GM23338 (cell line): ENCODE measurements at regions not wholly inside any gene's neighbourhood (a gene's known extent, or its start where the extent isn't known, plus 50 kb on each side); places are given as distances from the start of the nearest gene placed in this dataset.
"Not testable (repeated sequence)": the region's sequence is repeated elsewhere in the genome, so short reads cannot be mapped to it uniquely, and the experiment has no call there.

Experiments used
- ATAC-seq: fragments of 200-7000 bp; cut with Tn5 transposase; 3 replicates; pipeline ENCODE4 v1.9.1; 2020
- DNase-seq: peaks from one replicate; pipeline ENCODE4 v3.0.0-alpha.2; 2015; ENCODE audit warnings: low spot score
- H2AFZ ChIP-seq: fragments of 200-600 bp; sonication (generic); 2 replicates; pipeline ENCODE4 v1.8.0; 2016; ENCODE audit warnings: antibody characterized with exemption, mild to moderate bottlenecking, moderate library complexity
- H3F3A ChIP-seq: fragments of 200-600 bp; sonication (generic); replicated peaks from 2 replicates; pipeline ENCODE4 v1.8.0; 2017; ENCODE audit warnings: antibody characterized with exemption, mixed run types, low read depth
- H3K27ac ChIP-seq: fragments of 200-600 bp; sonication (generic); 2 replicates; pipeline ENCODE4 v1.6.1; 2016; ENCODE audit warnings: low read depth
- H3K27me3 ChIP-seq: fragments of 200-600 bp; sonication (generic); 2 replicates; pipeline ENCODE4 v1.8.0; 2016; ENCODE audit warnings: mild to moderate bottlenecking, mixed run types, moderate library complexity; ENCODE audit not compliant: insufficient read depth
- H3K36me3 ChIP-seq: fragments of 200-600 bp; sonication (generic); 2 replicates; pipeline ENCODE4 v1.8.0; 2016; ENCODE audit warnings: mild to moderate bottlenecking; ENCODE audit not compliant: insufficient read depth
- H3K4me1 ChIP-seq: fragments of 200-600 bp; sonication (generic); 2 replicates; pipeline ENCODE4 v1.8.0; 2016; ENCODE audit warnings: mild to moderate bottlenecking, moderate library complexity; ENCODE audit not compliant: insufficient read depth
- H3K4me2 ChIP-seq: fragments of 200-600 bp; sonication (generic); 2 replicates; pipeline ENCODE4 v1.7.1; 2017; ENCODE audit warnings: mixed run types
- H3K4me3 ChIP-seq: fragments of 200-600 bp; sonication (generic); 2 replicates; pipeline ENCODE4 v1.6.1; 2016; ENCODE audit warnings: mixed run types
- H3K79me2 ChIP-seq: fragments of 200-600 bp; sonication (generic); replicated peaks from 2 replicates; pipeline ENCODE4 v1.8.0; 2017; ENCODE audit warnings: mild to moderate bottlenecking; ENCODE audit not compliant: insufficient read depth
- H3K9me2 ChIP-seq: fragments of 200-600 bp; sonication (generic); 2 replicates; pipeline ENCODE4 v1.8.0; 2017; ENCODE audit not compliant: insufficient read depth
- H4K20me1 ChIP-seq: fragments of 200-600 bp; sonication (generic); replicated peaks from 2 replicates; pipeline ENCODE4 v1.8.0; 2017; ENCODE audit warnings: mild to moderate bottlenecking; ENCODE audit not compliant: insufficient read depth
- H3K27ac Mint-ChIP-seq: 2 replicates; pipeline ENCODE4 v1.8.0; 2020; ENCODE audit warnings: inconsistent platforms, mild to moderate bottlenecking, moderate library complexity, mixed read lengths
- H3K27me3 Mint-ChIP-seq: 3 replicates; pipeline ENCODE4 v1.8.0; 2022; ENCODE audit warnings: low read depth, mild to moderate bottlenecking, moderate library complexity, mixed read lengths, inconsistent platforms; ENCODE audit not compliant: insufficient read depth, poor library complexity
- H3K36me3 Mint-ChIP-seq: 3 replicates; pipeline ENCODE4 v1.8.0; 2021; ENCODE audit warnings: low read depth, mild to moderate bottlenecking, inconsistent platforms, moderate library complexity, mixed read lengths
- H3K4me1 Mint-ChIP-seq: 3 replicates; pipeline ENCODE4 v1.8.0; 2020; ENCODE audit warnings: mild to moderate bottlenecking, inconsistent platforms, mixed read lengths
- H3K4me3 Mint-ChIP-seq: 3 replicates; pipeline ENCODE4 v1.8.0; 2021; ENCODE audit warnings: moderate library complexity, mild to moderate bottlenecking, inconsistent platforms, mixed read lengths
- H3K9me3 Mint-ChIP-seq: 3 replicates; pipeline ENCODE4 v1.8.0; 2020; ENCODE audit warnings: moderate library complexity, mild to moderate bottlenecking, inconsistent platforms, mixed read lengths
- EZH2 ChIP-seq: fragments of 200-600 bp; sonication (generic); IDR thresholded peaks from one replicate; pipeline ENCODE4 v1.8.0; 2017; ENCODE audit warnings: antibody characterized with exemption, mild to moderate bottlenecking, low read depth; ENCODE audit not compliant: unreplicated experiment
- EZH2phosphoT487 ChIP-seq: fragments of 200-600 bp; sonication (generic); IDR thresholded peaks from one replicate; pipeline ENCODE4 v1.8.1; 2018; ENCODE audit warnings: antibody characterized with exemption; ENCODE audit not compliant: unreplicated experiment
- JUNB ChIP-seq: IDR thresholded peaks from one replicate; pipeline ENCODE4 v1.6.1; 2016; ENCODE audit warnings: antibody characterized with exemption; ENCODE audit not compliant: unreplicated experiment
- TF ChIP-seq, protein P1 (sequence below): fragments of 250-450 bp; sonication (Bioruptor Pico); IDR thresholded peaks from 2 replicates; pipeline ENCODE4 v1.5.0; 2020; ENCODE audit warnings: mild to moderate bottlenecking, moderate library complexity
- TF ChIP-seq, protein P2 (sequence below): IDR thresholded peaks from 2 replicates; pipeline ENCODE4 v1.6.1; 2016; ENCODE audit warnings: antibody characterized with exemption

DNA sequence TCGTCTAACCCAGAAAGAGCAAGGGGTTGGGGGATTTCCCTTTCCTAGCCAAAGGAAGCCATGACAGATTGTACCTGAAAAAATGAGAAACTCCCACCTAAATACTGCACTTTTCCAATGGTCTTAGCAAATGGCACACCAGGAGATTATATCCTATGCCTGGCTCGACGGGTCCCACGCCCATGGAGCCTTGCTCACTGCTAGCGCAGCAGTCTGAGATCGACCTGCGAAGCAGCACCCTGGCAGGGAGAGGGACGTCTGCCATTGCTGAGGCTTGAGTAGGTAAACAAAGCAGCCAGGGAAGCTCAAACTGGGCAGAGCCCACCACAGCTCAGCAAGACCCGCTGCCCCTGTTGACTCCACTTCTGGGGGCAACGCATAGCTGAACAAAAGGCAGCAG is 89.9 kb downstream of the MTERF1 start:
- not testable (repeated sequence) for H3K27me3 Mint-ChIP-seq, H3K4me3 Mint-ChIP-seq, H3K4me3 ChIP-seq, DNase-seq, H3K27me3 ChIP-seq, H3K9me2 ChIP-seq, ATAC-seq, H3K4me2 ChIP-seq, H3K27ac Mint-ChIP-seq, H4K20me1 ChIP-seq, H3K36me3 Mint-ChIP-seq, H3K4me1 Mint-ChIP-seq, H3K36me3 ChIP-seq, H3K79me2 ChIP-seq, H3F3A ChIP-seq, H3K4me1 ChIP-seq, H3K27ac ChIP-seq, H2AFZ ChIP-seq
- H3K9me3 Mint-ChIP-seq = peaks cover 20% of the 10 kb centered on the region

- Histone ChIP-seq H3K4me3 (no peak overlapping the region), H3K4me1 (no peaks in the 10 kb centered on the region), H2AFZ (no peak overlapping the region), H3K4me2 (no peak overlapping the region), H4K20me1 (no peaks in the 10 kb centered on the region), H3K27ac (no peak overlapping the region), H3K79me2 (no peaks in the 10 kb centered on the region), H3F3A (no peaks in the 10 kb centered on the region), H3K9me2 (no peaks in the 10 kb centered on the region), H3K27me3 (no peaks in the 10 kb centered on the region), H3K36me3 (peaks cover 2% of the 10 kb centered on the region; the same call in 1 of the 2 replicates)
- no peaks in the 10 kb centered on the region for H3K4me1 Mint-ChIP-seq
- no peak overlapping the region for H3K4me3 Mint-ChIP-seq
- ATAC-seq (no peak), DNase-seq (no peak)
- H3K27me3 Mint-ChIP-seq = no peaks in the 10 kb centered on the region
- TF ChIP-seq EZH2phosphoT487 (no peak), JUNB (no peak), EZH2 (no peak)
- TF ChIP-seq, protein P1, sequence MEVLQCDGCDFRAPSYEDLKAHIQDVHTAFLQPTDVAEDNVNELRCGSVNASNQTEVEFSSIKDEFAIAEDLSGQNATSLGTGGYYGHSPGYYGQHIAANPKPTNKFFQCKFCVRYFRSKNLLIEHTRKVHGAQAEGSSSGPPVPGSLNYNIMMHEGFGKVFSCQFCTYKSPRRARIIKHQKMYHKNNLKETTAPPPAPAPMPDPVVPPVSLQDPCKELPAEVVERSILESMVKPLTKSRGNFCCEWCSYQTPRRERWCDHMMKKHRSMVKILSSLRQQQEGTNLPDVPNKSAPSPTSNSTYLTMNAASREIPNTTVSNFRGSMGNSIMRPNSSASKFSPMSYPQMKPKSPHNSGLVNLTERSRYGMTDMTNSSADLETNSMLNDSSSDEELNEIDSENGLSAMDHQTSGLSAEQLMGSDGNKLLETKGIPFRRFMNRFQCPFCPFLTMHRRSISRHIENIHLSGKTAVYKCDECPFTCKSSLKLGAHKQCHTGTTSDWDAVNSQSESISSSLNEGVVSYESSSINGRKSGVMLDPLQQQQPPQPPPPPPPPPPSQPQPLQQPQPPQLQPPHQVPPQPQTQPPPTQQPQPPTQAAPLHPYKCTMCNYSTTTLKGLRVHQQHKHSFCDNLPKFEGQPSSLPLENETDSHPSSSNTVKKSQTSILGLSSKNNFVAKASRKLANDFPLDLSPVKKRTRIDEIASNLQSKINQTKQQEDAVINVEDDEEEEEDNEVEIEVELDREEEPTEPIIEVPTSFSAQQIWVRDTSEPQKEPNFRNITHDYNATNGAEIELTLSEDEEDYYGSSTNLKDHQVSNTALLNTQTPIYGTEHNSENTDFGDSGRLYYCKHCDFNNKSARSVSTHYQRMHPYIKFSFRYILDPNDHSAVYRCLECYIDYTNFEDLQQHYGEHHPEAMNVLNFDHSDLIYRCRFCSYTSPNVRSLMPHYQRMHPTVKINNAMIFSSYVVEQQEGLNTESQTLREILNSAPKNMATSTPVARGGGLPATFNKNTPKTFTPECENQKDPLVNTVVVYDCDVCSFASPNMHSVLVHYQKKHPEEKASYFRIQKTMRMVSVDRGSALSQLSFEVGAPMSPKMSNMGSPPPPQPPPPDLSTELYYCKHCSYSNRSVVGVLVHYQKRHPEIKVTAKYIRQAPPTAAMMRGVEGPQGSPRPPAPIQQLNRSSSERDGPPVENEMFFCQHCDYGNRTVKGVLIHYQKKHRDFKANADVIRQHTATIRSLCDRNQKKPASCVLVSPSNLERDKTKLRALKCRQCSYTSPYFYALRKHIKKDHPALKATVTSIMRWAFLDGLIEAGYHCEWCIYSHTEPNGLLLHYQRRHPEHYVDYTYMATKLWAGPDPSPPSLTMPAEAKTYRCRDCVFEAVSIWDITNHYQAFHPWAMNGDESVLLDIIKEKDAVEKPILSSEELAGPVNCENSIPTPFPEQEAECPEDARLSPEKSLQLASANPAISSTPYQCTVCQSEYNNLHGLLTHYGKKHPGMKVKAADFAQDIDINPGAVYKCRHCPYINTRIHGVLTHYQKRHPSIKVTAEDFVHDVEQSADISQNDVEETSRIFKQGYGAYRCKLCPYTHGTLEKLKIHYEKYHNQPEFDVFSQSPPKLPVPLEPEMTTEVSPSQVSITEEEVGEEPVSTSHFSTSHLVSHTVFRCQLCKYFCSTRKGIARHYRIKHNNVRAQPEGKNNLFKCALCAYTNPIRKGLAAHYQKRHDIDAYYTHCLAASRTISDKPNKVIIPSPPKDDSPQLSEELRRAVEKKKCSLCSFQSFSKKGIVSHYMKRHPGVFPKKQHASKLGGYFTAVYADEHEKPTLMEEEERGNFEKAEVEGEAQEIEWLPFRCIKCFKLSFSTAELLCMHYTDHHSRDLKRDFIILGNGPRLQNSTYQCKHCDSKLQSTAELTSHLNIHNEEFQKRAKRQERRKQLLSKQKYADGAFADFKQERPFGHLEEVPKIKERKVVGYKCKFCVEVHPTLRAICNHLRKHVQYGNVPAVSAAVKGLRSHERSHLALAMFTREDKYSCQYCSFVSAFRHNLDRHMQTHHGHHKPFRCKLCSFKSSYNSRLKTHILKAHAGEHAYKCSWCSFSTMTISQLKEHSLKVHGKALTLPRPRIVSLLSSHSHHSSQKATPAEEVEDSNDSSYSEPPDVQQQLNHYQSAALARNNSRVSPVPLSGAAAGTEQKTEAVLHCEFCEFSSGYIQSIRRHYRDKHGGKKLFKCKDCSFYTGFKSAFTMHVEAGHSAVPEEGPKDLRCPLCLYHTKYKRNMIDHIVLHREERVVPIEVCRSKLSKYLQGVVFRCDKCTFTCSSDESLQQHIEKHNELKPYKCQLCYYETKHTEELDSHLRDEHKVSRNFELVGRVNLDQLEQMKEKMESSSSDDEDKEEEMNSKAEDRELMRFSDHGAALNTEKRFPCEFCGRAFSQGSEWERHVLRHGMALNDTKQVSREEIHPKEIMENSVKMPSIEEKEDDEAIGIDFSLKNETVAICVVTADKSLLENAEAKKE (CRISPR knock-in tag) = no peak
- TF ChIP-seq, protein P2, sequence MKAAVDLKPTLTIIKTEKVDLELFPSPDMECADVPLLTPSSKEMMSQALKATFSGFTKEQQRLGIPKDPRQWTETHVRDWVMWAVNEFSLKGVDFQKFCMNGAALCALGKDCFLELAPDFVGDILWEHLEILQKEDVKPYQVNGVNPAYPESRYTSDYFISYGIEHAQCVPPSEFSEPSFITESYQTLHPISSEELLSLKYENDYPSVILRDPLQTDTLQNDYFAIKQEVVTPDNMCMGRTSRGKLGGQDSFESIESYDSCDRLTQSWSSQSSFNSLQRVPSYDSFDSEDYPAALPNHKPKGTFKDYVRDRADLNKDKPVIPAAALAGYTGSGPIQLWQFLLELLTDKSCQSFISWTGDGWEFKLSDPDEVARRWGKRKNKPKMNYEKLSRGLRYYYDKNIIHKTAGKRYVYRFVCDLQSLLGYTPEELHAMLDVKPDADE = no peak
- no peak overlapping the region for H3K27ac Mint-ChIP-seq
- peaks cover 11% of the 10 kb centered on the region; the same call in 2 of the 3 replicates for H3K9me3 Mint-ChIP-seq
- H3K36me3 Mint-ChIP-seq = no peaks in the 10 kb centered on the region; the same call in 2 of the 3 replicates
Measured at GRCh38 chr7:91796122-91796521, 84.4 kb downstream of the MTERF1 start.
